ENCODE measurements at regions not wholly inside any gene's neighbourhood (a gene's known extent, or its start where the extent isn't known, plus 50 kb on each side); places are given as distances from the start of the nearest gene placed in this dataset.
"Not testable (repeated sequence)": the region's sequence is repeated elsewhere in the genome, so short reads cannot be mapped to it uniquely, and the experiment has no call there.

DNA sequence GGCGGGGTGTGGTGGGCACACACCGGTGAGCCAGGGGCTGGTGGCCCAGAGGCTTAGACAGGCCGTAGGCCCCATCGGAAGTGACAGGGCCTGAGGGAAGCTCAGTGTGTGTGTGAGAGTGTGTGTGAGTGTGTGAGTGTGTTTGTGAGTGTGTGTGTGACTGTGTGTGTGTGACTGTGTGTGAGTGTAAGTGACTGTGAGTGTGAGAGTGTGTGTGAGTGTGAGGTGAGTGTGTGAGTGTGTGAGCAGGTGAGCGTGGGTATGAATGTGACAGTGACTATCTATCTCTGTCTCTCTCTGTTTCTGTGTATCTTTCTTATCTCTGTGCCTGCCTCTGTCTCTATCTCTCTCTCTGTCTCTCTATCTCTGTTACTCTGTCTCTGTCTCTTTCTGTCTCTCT is 171.6 kb downstream of the TMEM121 start:
- H3K9me3 Mint-ChIP-seq (ENCODE audit: insufficient read depth); H3K36me3 ChIP-seq (replicated peaks in 1 of 2; ENCODE audit: control extremely low read depth in 1 of 2, control insufficient read depth in 1 of 2, extremely low read depth in 1 of 2, insufficient read depth in 2 of 2, low read length in 1 of 2); H2AFZ ChIP-seq (ENCODE audit: insufficient read depth, low read depth, low read length, poor library complexity, severe bottlenecking); H3K9ac ChIP-seq (ENCODE audit: low read length); H3K27me3 ChIP-seq (replicated peaks in 1 of 4; ENCODE audit: control extremely low read depth in 1 of 4, control insufficient read depth in 3 of 4, insufficient read depth in 4 of 4, low read length in 3 of 4); H4K20me1 ChIP-seq (ENCODE audit: control insufficient read depth, insufficient read depth, low read length, poor library complexity, severe bottlenecking); ATAC-seq (ENCODE audit: low read depth); H3K27me3 Mint-ChIP-seq; H3K9me3 ChIP-seq (ENCODE audit: control extremely low read depth in 1 of 3, control insufficient read depth in 2 of 3, insufficient read depth in 1 of 3, low read length in 2 of 3); POLR2A ChIA-PET; CTCF ChIA-PET; H3K4me3 ChIP-seq (ENCODE audit: control extremely low read depth in 1 of 5, extremely low read depth in 1 of 5, insufficient read depth in 1 of 5, low read depth in 2 of 5, low read length in 4 of 5): not testable (repeated sequence)
- peaks cover 61% of the 10 kb centered on the region for H3K4me1 Mint-ChIP-seq
- H3K4me3 Mint-ChIP-seq, result peak overlapping the region; percentile 81
- Histone ChIP-seq H3K27ac (ENCODE audit: low read length in 2 of 2) (peak overlapping the region; percentile 76 to 89), H3K4me1 (ENCODE audit: control insufficient read depth in 2 of 2, insufficient read depth in 2 of 2, low read length in 2 of 2) (peaks cover 66 to 81% of the 10 kb centered on the region in 2 donors), H3K79me2 (ENCODE audit: control insufficient read depth, insufficient read depth, low read length) (peaks cover 49% of the 10 kb centered on the region), H3K4me2 (replicated peaks; ENCODE audit: low read depth, low read length, poor library complexity, severe bottlenecking) (peak overlapping the region; percentile 40)
- H3K27ac Mint-ChIP-seq, result peak overlapping the region; percentile 99
- intact Hi-C loops (cut with micrococcal nuclease), result loop anchor here (10.0 kb wide), 1 partner anchor 117 kb away; no protein-coding TSS in a partner anchor
- peak; percentile 46 for DNase-seq
- 61% methylated on average over 3 of the region's 5 CpGs for WGBS (ENCODE audit: insufficient coverage)

DNA sequence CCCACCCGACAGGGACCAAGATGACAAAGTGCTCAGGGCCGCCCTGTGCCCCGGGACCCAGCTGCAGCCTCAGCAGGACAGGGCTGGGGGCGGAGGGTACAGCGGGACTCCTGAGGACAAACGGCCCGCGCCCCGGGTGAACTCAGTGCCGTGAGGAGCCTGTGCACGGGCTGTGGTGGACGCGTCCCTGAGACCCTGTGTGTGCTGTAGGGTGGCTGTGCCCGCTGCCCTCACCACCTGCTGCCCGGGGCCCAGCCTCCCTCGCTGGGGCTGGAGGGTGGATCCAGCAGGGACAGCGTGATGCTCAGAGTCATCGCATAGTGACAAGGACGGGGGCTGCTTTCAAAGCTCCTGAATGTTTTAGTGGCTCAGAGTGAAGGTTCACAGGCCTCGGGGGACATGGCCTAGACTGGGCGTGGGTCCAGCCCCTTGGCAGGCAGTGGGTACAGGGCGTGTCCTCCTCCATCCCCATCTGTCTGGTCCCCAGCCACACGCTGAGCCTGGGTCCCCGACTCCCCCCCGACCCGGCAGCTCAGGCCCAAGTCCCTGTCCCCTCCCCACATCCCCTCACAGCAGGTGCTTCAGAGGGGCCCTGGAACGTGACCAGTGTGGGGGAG is 172.7 kb downstream of the TMEM121 start:
- H3K9me3 Mint-ChIP-seq (ENCODE audit: insufficient read depth); H3K9me3 ChIP-seq (ENCODE audit: control extremely low read depth in 1 of 3, control insufficient read depth in 2 of 3, insufficient read depth in 1 of 3, low read length in 2 of 3); H3K4me3 ChIP-seq (ENCODE audit: control extremely low read depth in 1 of 5, extremely low read depth in 1 of 5, insufficient read depth in 1 of 5, low read depth in 2 of 5, low read length in 4 of 5); H2AFZ ChIP-seq (ENCODE audit: insufficient read depth, low read depth, low read length, poor library complexity, severe bottlenecking); CTCF ChIA-PET; H3K4me3 Mint-ChIP-seq; POLR2A ChIA-PET; H3K27me3 ChIP-seq (replicated peaks in 1 of 4; ENCODE audit: control extremely low read depth in 1 of 4, control insufficient read depth in 3 of 4, insufficient read depth in 4 of 4, low read length in 3 of 4); H3K9ac ChIP-seq (ENCODE audit: low read length); H3K36me3 ChIP-seq (replicated peaks in 1 of 2; ENCODE audit: control extremely low read depth in 1 of 2, control insufficient read depth in 1 of 2, extremely low read depth in 1 of 2, insufficient read depth in 2 of 2, low read length in 1 of 2); H4K20me1 ChIP-seq (ENCODE audit: control insufficient read depth, insufficient read depth, low read length, poor library complexity, severe bottlenecking); H3K27ac Mint-ChIP-seq; H3K27me3 Mint-ChIP-seq; H3K4me2 ChIP-seq (replicated peaks; ENCODE audit: low read depth, low read length, poor library complexity, severe bottlenecking); DNase-seq: not testable (repeated sequence)
- H3K27ac ChIP-seq (ENCODE audit: low read length in 2 of 2), result peak overlapping the region; percentile 65 to 78
- intact Hi-C loops (cut with micrococcal nuclease), result loop anchor here (10.0 kb wide), 1 partner anchor 116 kb away; no protein-coding TSS in a partner anchor
- WGBS (ENCODE audit: insufficient coverage), result 17% methylated on average over 5 of the region's 27 CpGs
- peak; percentile 71 for ATAC-seq (ENCODE audit: low read depth)
- H3K4me1 ChIP-seq (ENCODE audit: control insufficient read depth in 2 of 2, insufficient read depth in 2 of 2, low read length in 2 of 2), result peaks cover 59 to 76% of the 10 kb centered on the region in 2 donors
- H3K4me1 Mint-ChIP-seq, result peaks cover 56% of the 10 kb centered on the region
- peaks cover 43% of the 10 kb centered on the region for H3K79me2 ChIP-seq (ENCODE audit: control insufficient read depth, insufficient read depth, low read length)

DNA sequence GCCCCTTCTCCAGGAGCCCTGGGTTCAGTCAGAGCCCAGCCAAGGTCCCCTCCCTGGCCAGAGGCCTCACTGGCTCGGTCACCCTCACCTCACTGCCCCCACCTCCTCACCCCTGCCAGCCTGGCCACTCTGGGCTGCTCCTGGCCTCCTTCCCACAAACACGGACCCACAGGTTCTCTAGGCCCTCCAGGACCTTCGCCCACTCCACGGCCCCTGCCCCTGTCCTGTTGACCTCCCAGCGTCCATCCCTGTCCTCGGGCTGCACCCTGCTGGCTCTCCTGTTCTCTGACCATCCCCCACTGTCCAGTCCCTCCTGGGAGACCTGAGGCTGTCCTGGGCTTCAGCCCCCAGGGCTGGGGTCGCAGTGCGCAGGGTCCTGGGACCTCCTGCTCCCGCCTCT is 173.3 kb downstream of the TMEM121 start:
- Mint-ChIP-seq H3K4me1 (peaks cover 50% of the 10 kb centered on the region), H3K4me3 (peak overlapping the region; percentile 71), H3K27ac (peak overlapping the region; percentile 97)
- ATAC-seq (ENCODE audit: low read depth); POLR2A ChIA-PET; H3K9ac ChIP-seq (ENCODE audit: low read length); H3K27me3 Mint-ChIP-seq; H3K4me3 ChIP-seq (ENCODE audit: control extremely low read depth in 1 of 5, extremely low read depth in 1 of 5, insufficient read depth in 1 of 5, low read depth in 2 of 5, low read length in 4 of 5); H3K27me3 ChIP-seq (replicated peaks in 1 of 4; ENCODE audit: control extremely low read depth in 1 of 4, control insufficient read depth in 3 of 4, insufficient read depth in 4 of 4, low read length in 3 of 4); H3K36me3 ChIP-seq (replicated peaks in 1 of 2; ENCODE audit: control extremely low read depth in 1 of 2, control insufficient read depth in 1 of 2, extremely low read depth in 1 of 2, insufficient read depth in 2 of 2, low read length in 1 of 2); H3K9me3 Mint-ChIP-seq (ENCODE audit: insufficient read depth); H3K9me3 ChIP-seq (ENCODE audit: control extremely low read depth in 1 of 3, control insufficient read depth in 2 of 3, insufficient read depth in 1 of 3, low read length in 2 of 3); H4K20me1 ChIP-seq (ENCODE audit: control insufficient read depth, insufficient read depth, low read length, poor library complexity, severe bottlenecking); CTCF ChIA-PET; H2AFZ ChIP-seq (ENCODE audit: insufficient read depth, low read depth, low read length, poor library complexity, severe bottlenecking): not testable (repeated sequence)
- Histone ChIP-seq H3K27ac (ENCODE audit: low read length in 2 of 2) (peak overlapping the region; percentile 87 to 92), H3K4me1 (ENCODE audit: control insufficient read depth in 2 of 2, insufficient read depth in 2 of 2, low read length in 2 of 2) (peaks cover 53 to 69% of the 10 kb centered on the region in 2 donors), H3K4me2 (replicated peaks; ENCODE audit: low read depth, low read length, poor library complexity, severe bottlenecking) (peak overlapping the region; percentile 33), H3K79me2 (ENCODE audit: control insufficient read depth, insufficient read depth, low read length) (peaks cover 37% of the 10 kb centered on the region)
- DNase-seq, result peak; percentile 35
- intact Hi-C loops (cut with micrococcal nuclease), result loop anchor here (2.0 to 10.0 kb wide), 2 partner anchors 115 to 117 kb away; no protein-coding TSS in a partner anchor
- 65% methylated on average over 2 of the region's 9 CpGs for WGBS (ENCODE audit: insufficient coverage)

DNA sequence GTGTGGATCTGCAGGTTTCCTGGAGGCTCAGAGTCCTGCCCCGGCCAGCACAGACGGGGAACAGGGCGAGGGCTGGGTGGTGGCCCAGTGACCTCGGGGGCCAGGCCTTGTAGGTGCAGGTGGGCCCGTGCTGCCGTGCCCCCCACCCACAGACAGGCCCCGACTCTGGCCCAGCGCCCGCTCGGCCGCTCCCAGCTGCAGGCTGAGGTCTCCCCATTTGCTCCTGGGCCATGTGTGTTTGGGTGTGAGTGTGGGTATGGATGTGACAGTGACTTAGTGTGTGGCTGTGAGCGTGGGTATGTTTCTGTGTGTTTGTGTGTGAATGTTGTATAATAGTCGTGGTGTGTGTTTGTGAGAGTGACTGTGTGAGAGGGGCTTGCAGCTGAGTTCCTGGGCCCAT is 173.8 kb downstream of the TMEM121 start:
- H2AFZ ChIP-seq (ENCODE audit: insufficient read depth, low read depth, low read length, poor library complexity, severe bottlenecking); H4K20me1 ChIP-seq (ENCODE audit: control insufficient read depth, insufficient read depth, low read length, poor library complexity, severe bottlenecking); H3K27me3 Mint-ChIP-seq; CTCF ChIA-PET; ATAC-seq (ENCODE audit: low read depth); H3K9me3 ChIP-seq (ENCODE audit: control extremely low read depth in 1 of 3, control insufficient read depth in 2 of 3, insufficient read depth in 1 of 3, low read length in 2 of 3); H3K9me3 Mint-ChIP-seq (ENCODE audit: insufficient read depth); H3K27me3 ChIP-seq (replicated peaks in 1 of 4; ENCODE audit: control extremely low read depth in 1 of 4, control insufficient read depth in 3 of 4, insufficient read depth in 4 of 4, low read length in 3 of 4); H3K36me3 ChIP-seq (replicated peaks in 1 of 2; ENCODE audit: control extremely low read depth in 1 of 2, control insufficient read depth in 1 of 2, extremely low read depth in 1 of 2, insufficient read depth in 2 of 2, low read length in 1 of 2): not testable (repeated sequence)
- Mint-ChIP-seq H3K4me3 (peak overlapping the region; percentile 71), H3K27ac (peak overlapping the region; percentile 97), H3K4me1 (peaks cover 47% of the 10 kb centered on the region)
- intact Hi-C loops (cut with micrococcal nuclease), result loop anchor here (2.0 kb wide), 1 partner anchor 117 kb away; no protein-coding TSS in a partner anchor
- peaks cover 48 to 65% of the 10 kb centered on the region in 2 donors for H3K4me1 ChIP-seq (ENCODE audit: control insufficient read depth in 2 of 2, insufficient read depth in 2 of 2, low read length in 2 of 2)
- DNase-seq, result peak; percentile 61
- H3K9ac ChIP-seq (ENCODE audit: low read length), result peak overlapping the region; percentile 16
- peak overlapping the region in 1 of 5 experiments; percentile 5 for H3K4me3 ChIP-seq (ENCODE audit: control extremely low read depth in 1 of 5, extremely low read depth in 1 of 5, insufficient read depth in 1 of 5, low read depth in 2 of 5, low read length in 4 of 5)
- H3K27ac ChIP-seq (ENCODE audit: low read length in 2 of 2), result peak overlapping the region; percentile 87 to 92
- H3K4me2 ChIP-seq (replicated peaks; ENCODE audit: low read depth, low read length, poor library complexity, severe bottlenecking), result peak overlapping the region; percentile 63
- POLR2A ChIA-PET, result interaction anchor here (0.6 kb wide), 2 partner anchors 118 to 120 kb away, joined by 4 to 6 read pairs; no protein-coding TSS in a partner anchor
- peaks cover 32% of the 10 kb centered on the region for H3K79me2 ChIP-seq (ENCODE audit: control insufficient read depth, insufficient read depth, low read length)
- WGBS (ENCODE audit: insufficient coverage), result 37% methylated on average over 8 of the region's 13 CpGs
